Skeletal muscle satellite cell (primary cell): ENCODE measurements at regions not wholly inside any gene's neighbourhood (a gene's known extent, or its start where the extent isn't known, plus 50 kb on each side); places are given as distances from the start of the nearest gene placed in this dataset.

Experiments used
- H3K27me3 ChIP-seq: 2 replicates; pipeline ENCODE4 v1.7.0; 2013; ENCODE audit warnings: low read length; ENCODE audit not compliant: control insufficient read depth, insufficient read depth
- H3K36me3 ChIP-seq: 2 replicates; pipeline ENCODE4 v1.7.0; 2013; ENCODE audit warnings: mild to moderate bottlenecking, control low read depth, low read length; ENCODE audit not compliant: insufficient read depth
- H3K4me1 ChIP-seq: 2 replicates; pipeline ENCODE4 v1.7.0; 2013; ENCODE audit warnings: low read length; ENCODE audit not compliant: control insufficient read depth, insufficient read depth
- H3K4me2 ChIP-seq: 2 replicates; pipeline ENCODE4 v1.7.0; 2013; ENCODE audit warnings: mild to moderate bottlenecking, low read length
- H3K4me3 ChIP-seq: 2 replicates; pipeline ENCODE4 v1.7.0; 2013; ENCODE audit warnings: low read length
- H3K9ac ChIP-seq: 2 replicates; pipeline ENCODE4 v1.7.0; 2013; ENCODE audit warnings: mild to moderate bottlenecking, low read depth, low read length, moderate library complexity
- H3K9me3 ChIP-seq: replicated peaks from 2 replicates; pipeline ENCODE4 v1.7.0; 2013; ENCODE audit warnings: mild to moderate bottlenecking, control low read depth, low read length

GRCh38 chr6:169981969-169982368, 230.5 kb downstream of the ERMARD start:
- Histone ChIP-seq H3K27me3 (no peaks in the 10 kb centered on the region), H3K9me3 (peaks cover 8% of the 10 kb centered on the region), H3K4me1 (no peaks in the 10 kb centered on the region), H3K4me3 (no peak overlapping the region), H3K9ac (no peak overlapping the region), H3K4me2 (no peak overlapping the region), H3K36me3 (no peaks in the 10 kb centered on the region)

DNA sequence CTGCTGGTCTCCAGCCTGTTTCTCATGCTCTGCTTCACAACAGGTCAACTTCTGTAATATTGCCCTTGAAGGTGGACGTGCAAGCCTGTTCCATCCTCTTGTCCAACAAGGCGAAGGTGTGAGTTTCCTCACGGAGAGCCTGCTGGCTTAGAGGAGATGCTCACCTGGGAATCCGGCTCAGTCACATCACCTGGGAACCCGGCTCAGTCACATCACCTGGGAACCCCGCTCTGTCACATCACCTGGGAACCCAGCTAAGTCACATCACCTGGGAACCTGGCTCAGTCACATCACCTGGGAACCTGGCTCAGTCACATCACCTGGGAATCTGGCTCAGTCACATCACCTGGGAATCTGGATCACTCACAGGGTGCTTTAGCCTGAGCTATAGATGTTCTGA, 230.1 kb downstream of the ERMARD start:
- H3K4me1 ChIP-seq = no peaks in the 10 kb centered on the region
- H3K36me3 ChIP-seq = no peaks in the 10 kb centered on the region
- H3K9me3 ChIP-seq = peaks cover 8% of the 10 kb centered on the region
- H3K9ac ChIP-seq = no peak overlapping the region
- H3K27me3 ChIP-seq = no peaks in the 10 kb centered on the region
- H3K4me3 ChIP-seq = no peak overlapping the region
- no peak overlapping the region for H3K4me2 ChIP-seq

- peaks cover 4% of the 10 kb centered on the region for H3K9me3 ChIP-seq
- H3K4me2 ChIP-seq = no peak overlapping the region
- no peak overlapping the region for H3K9ac ChIP-seq
- H3K4me3 ChIP-seq = no peak overlapping the region
- H3K4me1 ChIP-seq = no peaks in the 10 kb centered on the region
- no peaks in the 10 kb centered on the region for H3K36me3 ChIP-seq
- no peaks in the 10 kb centered on the region for H3K27me3 ChIP-seq
These were observed 229.5 kb downstream of the ERMARD start for GRCh38 chr6:169980826-169981450.

DNA sequence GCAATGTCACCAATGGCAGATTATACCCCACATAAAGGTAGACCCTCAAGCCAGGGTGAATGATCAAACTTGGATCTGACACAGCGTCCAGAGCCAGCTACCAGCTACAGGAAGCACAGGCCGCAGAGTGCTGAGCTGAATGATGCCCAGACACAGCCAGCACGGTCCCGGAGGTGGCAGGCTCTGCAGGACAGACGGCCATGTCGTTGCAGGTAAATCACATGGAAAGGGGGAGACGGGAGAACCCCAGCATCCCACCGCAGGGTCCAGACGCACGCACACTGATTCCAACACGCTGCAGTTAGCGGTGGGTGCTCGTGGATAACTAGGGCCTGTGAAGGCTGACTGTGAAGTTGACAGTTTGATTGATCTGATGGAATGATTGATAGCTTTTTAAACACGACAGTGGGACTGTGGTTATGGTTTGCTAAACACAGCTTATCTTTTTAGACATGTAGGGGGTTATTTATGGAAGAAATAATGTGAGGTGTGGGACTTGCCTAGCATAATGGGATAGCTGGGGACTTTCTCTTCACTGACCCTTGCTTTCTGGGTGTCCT, 228.5 kb downstream of the ERMARD start:
- Histone ChIP-seq H3K4me2 (no peak overlapping the region), H3K27me3 (no peaks in the 10 kb centered on the region), H3K9me3 (no peaks in the 10 kb centered on the region), H3K9ac (no peak overlapping the region), H3K4me3 (no peak overlapping the region), H3K4me1 (no peaks in the 10 kb centered on the region), H3K36me3 (no peaks in the 10 kb centered on the region)

GRCh38 chr6:169978615-169979161, 227.3 kb downstream of the ERMARD start:
- H3K9me3 ChIP-seq = peaks cover 4% of the 10 kb centered on the region
- H3K4me3 ChIP-seq = no peak overlapping the region
- H3K4me1 ChIP-seq = no peaks in the 10 kb centered on the region
- no peaks in the 10 kb centered on the region for H3K27me3 ChIP-seq
- no peaks in the 10 kb centered on the region for H3K36me3 ChIP-seq
- H3K9ac ChIP-seq = no peak overlapping the region
- no peak overlapping the region for H3K4me2 ChIP-seq

GRCh38 chr6:169977434-169978265, 226.2 kb downstream of the ERMARD start:
- H3K4me2 ChIP-seq = no peak overlapping the region
- H3K36me3 ChIP-seq = no peaks in the 10 kb centered on the region
- H3K9ac ChIP-seq = no peak overlapping the region
- peaks cover 4% of the 10 kb centered on the region for H3K9me3 ChIP-seq
- H3K4me1 ChIP-seq = no peaks in the 10 kb centered on the region
- H3K4me3 ChIP-seq = no peak overlapping the region
- H3K27me3 ChIP-seq = no peaks in the 10 kb centered on the region

GRCh38 chr6:169976301-169977081, 225.1 kb downstream of the ERMARD start:
- Histone ChIP-seq H3K9me3 (peaks cover 4% of the 10 kb centered on the region), H3K9ac (no peak overlapping the region), H3K4me2 (no peak overlapping the region), H3K4me3 (no peak overlapping the region), H3K36me3 (no peaks in the 10 kb centered on the region), H3K27me3 (no peaks in the 10 kb centered on the region), H3K4me1 (no peaks in the 10 kb centered on the region)

DNA sequence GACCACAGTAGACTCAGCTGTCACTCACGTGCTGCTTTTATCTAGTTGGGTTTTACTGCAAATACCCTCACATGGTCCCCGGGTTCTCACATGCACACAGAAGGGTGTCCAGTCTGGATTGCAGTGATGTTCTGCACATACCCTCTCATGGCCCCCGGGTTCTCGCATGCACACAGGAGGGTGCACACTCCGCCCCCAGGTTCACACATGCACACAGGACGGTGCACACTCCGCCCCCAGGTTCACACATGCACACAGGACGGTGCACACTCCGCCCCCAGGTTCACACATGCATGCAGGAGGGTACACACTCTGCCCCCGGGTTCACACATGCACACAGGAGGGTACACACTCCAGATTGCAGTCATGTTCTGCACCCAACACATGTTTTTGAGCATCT, 224.3 kb downstream of the ERMARD start:
- Histone ChIP-seq H3K9me3 (peaks cover 4% of the 10 kb centered on the region), H3K36me3 (no peaks in the 10 kb centered on the region), H3K27me3 (no peaks in the 10 kb centered on the region), H3K4me1 (no peaks in the 10 kb centered on the region), H3K4me3 (no peak overlapping the region), H3K9ac (no peak overlapping the region), H3K4me2 (no peak overlapping the region)

DNA sequence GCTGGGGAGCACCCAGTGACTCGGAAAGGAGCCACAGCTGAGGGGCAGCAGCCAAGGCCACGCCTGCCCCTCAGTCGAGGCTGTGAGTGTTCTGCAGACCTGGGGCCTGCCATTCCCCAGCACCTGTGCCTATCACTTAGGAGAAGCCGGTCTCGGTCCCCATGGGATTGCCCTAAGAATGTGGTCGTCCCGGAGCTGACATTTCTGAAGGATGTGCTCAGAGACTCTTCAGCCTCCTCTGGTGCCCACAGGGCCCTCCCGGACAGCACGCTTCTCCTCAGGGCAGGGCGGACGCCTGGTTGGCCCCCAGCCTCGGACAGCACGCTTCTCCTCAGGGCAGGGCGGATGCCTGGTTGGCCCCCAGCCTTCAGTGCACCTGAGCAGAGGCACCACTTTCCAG, 223.9 kb downstream of the ERMARD start:
- no peaks in the 10 kb centered on the region for H3K36me3 ChIP-seq

GRCh38 chr6:169974663-169975062, 223.2 kb downstream of the ERMARD start:
- Histone ChIP-seq H3K4me2 (no peak overlapping the region), H3K27me3 (no peaks in the 10 kb centered on the region), H3K9ac (no peak overlapping the region), H3K4me1 (no peaks in the 10 kb centered on the region), H3K36me3 (no peaks in the 10 kb centered on the region), H3K9me3 (peaks cover 4% of the 10 kb centered on the region), H3K4me3 (no peak overlapping the region)

More for the DNA sequence above, 223.9 kb downstream of the ERMARD start:
- Histone ChIP-seq H3K9ac (no peak overlapping the region), H3K4me1 (no peaks in the 10 kb centered on the region), H3K27me3 (no peaks in the 10 kb centered on the region), H3K4me3 (no peak overlapping the region), H3K9me3 (peaks cover 4% of the 10 kb centered on the region), H3K4me2 (no peak overlapping the region)
